HG02884 (cell line): ENCODE measurements at regions not wholly inside any gene's neighbourhood (a gene's known extent, or its start where the extent isn't known, plus 50 kb on each side); places are given as distances from the start of the nearest gene placed in this dataset.
"Not testable (repeated sequence)": the region's sequence is repeated elsewhere in the genome, so short reads cannot be mapped to it uniquely, and the experiment has no call there.

Source experiments
- ATAC-seq: cut with Tn5 transposase; IDR thresholded peaks from one replicate; pipeline ENCODE4 v1.9.1; 2021; ENCODE audit warnings: mild to moderate bottlenecking, moderate library complexity; ENCODE audit not compliant: unreplicated experiment

DNA sequence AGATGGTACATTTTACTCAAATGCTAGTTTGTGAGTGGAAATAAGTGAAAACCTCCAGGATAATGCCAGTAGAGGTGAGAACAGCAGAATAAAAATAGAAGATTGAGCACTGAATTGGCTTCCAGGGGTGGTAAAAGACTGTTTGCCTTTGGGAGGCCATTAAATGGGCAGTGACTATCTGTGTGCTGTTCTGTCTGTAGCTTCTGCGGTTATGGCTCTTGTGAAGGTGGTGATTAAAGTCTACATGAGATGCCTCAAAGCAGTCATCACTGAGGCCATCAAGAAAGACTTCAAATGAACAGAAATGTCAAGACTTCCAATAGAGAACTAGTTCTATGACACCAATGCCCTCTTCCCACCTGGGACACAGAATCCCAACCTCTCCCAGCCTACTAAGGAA, 108.8 kb downstream of the EFHB start:
- ATAC-seq, result no peak

DNA sequence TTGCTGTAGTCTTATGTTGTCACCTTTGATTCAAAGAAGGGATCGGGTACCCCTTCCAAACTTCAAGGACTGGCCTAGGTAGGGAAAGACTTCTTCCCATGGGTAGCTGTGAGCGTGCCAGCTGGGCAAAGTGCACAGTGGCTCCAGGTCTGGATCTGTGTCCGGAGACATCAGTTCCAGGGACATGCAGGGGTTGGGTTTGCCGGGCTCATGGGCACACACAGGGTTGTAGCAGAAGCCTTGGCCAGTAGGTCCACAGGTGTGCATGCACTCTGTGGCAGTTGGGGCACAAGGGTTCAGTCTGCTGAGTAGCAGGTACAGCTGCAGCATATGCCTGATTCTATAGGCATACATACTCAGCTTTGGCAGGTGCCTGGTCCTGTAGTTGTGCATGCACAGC, 111.2 kb downstream of the EFHB start:
- no peak for ATAC-seq

DNA sequence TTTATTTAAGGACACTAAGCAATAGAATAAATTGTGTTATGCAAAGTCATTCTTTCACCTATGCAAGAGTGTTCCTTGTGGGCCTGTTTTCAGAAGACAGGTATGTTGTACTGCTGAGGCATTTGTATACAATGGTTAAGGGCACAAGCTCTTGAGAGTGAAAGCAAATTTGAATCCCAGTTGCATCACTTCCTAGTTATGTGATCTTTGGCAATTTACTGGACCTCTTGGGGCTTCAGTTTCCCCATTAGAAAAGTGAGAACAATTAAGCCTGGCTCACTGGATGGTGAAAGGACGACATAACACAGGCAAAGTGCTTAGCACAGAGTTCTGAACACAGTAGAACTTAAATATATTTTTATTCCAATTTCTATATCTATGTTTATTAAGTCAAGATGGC, 117.4 kb downstream of the EFHB start:
- no peak for ATAC-seq

DNA sequence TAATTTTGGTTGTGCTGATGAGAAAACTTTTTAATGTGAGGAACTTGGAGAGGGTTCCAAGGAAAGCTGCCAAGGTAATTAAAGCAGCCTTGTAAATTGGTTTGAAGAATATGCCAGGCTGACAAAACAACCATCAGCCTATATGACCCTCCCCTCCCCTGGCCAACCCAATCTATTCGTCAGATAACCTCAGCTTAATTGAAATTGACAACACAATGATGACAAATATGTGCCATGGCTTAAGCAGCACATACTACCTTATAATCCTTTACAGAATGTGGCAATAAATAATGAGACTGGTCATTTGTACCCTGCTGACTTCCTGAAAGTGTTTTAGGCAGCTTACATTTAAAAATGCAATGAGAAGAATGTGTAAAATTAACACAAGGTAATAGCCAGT, 118.2 kb downstream of the EFHB start:
- no peak for ATAC-seq

DNA sequence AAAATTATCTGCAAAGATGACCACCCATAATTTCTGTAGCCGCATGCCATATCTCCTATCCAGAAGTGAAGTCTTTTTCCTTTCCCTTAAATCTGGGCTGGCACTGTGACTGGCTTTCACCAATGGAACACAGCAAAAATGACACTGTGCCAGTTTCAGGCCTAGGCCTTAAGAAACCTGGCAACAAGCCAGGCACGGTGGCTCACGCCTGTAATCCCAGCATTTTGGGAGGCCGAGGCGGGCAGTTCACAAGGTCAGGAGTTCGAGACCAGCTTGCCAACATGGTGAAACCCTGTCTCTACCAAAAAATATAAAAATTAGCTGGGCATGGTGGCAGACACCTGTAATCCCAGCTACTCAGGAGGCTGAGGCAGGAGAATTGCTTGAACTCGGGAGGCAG, 120.3 kb downstream of the EFHB start:
- ATAC-seq, result not testable (repeated sequence)

DNA sequence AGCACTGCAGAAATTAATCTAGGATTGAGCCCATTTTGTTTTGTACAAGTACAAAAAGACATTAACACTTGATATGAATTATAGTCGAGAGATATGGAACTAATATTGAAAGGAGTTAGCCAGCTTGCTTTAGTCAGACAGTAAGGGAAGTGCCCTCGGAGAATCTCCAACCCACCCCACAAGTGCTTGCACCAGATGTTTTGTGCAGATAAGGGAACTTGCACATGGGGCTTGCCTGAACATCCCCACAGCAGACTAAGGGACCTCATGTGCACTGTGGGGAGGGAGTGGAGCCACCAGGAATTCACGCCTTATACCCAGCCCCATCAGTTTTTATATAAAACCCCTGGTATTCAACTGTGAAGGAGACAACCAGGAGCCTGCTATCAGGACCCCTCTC, 122.3 kb downstream of the EFHB start:
- ATAC-seq, result no peak

DNA sequence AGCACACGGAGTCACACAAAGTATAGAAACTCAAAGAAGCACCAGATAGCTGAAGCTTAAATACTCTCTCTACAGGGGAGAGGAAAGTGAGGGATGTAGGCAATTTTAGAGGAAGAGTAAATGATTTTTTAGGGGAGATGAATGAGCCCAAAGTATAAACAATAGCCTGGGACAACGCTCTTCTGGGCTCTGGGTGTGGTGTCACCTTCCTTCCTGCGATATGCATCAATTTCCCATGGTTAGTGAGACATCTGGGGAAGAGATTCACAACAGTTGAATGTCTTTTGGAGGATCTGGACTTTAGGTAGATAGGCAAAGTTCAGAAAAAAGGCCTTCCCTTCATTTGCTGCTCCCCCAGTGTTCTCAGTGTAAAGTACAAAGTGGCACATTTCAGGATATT, 125.2 kb downstream of the EFHB start:
- ATAC-seq, result no peak

DNA sequence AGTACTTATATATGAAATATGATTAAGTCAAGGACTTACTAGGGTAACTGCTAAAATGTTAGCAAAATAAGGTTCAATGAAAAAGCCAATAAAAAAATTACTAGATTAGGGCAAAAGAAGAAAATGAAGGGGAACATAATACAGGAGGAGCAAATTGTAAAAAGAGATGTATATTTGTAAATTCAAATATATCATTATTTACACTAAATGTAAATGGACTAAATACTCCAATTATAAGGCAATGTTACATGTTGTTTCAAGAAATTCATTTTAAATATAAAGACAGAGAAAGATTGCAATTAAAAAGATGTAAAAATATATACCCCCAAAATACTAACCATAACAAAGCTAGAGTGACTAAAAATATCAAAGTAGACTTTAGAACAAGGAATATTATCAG, 134.1 kb downstream of the EFHB start:
- no peak for ATAC-seq

DNA sequence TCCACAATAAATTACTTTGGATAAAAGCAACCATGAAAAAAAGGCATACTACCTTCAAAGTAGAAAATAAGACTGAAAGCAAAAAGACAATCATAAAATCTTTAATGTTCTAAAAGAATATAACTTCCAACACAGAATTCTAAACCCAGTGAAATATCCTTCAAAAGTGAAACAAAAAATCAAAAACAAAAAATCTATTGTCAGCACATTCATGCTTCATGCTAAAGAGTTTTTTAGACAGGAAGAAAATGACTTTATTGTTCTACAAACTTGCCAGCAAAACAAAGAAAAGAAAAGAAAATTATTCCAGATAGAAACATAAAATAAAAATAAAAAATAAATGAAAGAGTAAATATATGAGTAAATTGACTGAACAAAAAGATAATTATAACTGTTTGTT, 134.9 kb downstream of the EFHB start:
- no peak for ATAC-seq

DNA sequence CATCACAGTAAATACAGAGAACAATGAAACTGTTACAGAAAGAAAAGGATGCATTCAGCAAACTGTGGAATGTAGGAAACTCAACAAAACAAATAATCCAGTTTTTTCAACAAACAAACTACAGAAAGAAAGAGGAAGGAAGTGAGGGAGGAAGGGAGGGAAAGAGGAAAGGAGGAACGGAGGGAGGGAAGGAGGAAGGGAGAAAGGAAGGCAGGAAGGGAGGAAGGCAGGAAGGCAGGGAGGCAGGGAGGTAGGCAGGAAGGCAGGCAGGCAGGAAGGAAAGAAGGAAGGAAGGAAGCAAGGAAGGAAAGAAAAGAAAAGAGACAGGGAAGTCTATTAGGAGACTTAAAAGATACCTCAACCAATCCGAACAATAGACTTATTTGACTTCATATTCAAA, 135.7 kb downstream of the EFHB start:
- no peak for ATAC-seq

DNA sequence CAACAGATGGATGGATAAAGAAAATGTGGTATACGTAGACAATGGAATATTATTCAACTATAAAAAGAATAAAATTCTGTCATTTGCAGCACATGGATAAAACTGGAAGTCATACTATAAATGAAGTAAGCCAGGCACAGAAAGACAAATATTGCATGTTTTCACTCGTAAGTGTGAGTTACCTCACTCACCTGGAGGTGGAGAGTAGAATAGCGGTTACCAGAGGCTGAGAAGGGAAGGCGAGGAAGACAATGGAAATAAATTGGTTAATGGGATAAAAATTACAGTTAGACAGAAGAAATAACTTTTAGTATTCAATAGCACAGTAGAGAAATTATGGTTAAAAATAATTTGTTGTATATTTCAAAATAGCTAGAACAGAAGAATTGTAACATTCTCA, 141.6 kb downstream of the EFHB start:
- no peak for ATAC-seq

DNA sequence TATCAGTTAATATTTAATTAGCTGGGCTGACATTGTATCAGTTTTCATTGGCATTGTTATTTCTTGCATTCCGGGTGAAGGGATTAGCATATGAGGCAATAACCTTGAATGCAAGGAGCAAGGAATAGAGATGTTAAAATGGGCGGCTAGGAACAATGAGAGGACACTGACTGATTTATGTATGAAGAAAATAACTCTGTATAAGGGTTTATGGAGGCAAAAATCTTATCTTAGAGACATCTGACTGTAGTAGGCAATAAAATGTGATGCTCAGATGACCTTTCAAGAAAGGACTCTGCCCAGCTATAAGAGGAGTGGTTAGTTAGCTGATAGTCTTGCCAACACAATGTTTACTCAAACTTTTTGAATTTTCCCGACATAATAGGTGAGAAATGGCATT, 158.3 kb downstream of the EFHB start:
- no peak for ATAC-seq

DNA sequence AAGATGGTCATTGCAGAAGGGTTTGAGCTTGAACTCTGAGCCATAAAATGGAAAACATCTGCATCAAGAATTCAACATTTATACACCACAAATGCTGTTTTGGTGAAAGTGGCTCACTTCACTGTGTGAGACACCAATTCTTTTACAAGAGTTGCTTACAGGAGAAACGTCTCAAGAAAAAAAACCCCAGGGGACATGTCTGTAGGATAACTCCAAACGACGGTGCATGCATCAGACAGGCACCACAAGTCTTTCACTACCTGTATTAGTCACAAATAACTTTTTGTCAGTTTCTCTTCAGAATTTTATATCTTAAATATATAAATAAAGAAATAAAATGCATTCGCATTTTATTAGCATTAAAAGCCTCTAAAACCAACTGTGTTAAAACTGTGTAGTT, 164.3 kb downstream of the EFHB start:
- ATAC-seq, result peak; percentile 64

DNA sequence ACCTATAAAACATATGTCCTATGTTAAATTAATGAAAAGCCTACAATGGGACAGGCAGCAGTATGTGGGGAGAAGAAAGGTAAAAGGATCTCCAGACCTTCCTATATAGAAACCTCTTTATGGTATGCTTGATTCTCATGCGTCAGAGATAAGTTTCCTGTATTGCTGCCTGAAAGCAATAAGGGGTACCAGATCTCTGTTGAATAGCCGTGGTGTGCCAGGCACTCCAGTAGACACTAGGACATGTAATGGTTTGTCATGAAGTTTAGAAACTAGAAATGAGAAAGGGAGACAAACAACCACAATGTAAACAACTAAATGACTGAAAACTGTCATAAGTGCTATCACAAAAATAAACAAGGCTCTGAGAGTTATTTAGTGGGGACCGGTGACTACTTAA, 168.1 kb downstream of the EFHB start:
- no peak for ATAC-seq

DNA sequence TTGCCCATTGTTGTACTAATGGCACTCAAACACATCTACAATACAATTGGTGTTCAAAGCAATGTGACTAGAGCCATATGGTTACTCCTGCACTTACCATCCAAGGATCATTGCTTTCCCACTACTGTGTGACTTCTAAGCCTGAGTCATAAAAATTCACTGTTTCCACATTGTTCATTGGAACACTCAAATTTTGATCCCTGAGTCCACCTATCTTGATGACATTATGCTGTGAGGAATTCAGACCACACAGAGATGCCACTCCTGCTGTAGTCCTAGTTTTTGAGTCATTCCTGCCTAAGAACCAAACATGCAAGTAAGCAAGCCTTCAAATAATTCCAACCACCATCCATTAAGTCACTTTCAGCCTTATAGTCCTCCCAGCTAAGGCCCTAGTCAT, 176.2 kb downstream of the EFHB start:
- ATAC-seq, result no peak

DNA sequence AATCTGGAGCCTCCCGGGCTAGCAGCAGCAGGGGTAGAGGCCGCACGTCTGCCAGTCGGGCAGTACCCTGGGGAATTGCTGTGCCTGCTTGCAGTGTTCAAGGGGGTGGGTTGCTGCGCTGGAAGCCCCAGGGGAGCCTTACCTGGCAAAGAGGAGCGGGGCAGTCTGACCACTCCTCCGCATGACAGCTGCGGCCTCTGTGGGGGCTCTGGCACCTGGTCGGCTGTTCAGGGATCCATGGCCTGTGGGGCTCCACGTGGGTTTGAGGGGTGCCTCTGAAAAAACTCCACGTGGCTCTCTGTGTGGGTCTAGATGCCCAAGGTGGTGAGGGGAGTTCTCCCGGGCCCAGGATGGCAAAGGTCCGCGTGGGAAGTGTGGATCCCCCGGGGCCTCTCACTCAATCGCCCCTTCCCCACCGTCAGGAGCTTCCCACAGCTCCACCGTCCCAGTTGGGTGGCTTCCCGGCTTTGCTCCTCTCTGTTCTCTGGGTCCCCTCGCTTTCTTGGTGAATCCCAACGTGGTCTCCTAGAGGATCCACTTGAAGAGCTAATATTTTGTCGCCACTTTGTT, 184.5 kb downstream of the EFHB start:
- ATAC-seq, result no peak

DNA sequence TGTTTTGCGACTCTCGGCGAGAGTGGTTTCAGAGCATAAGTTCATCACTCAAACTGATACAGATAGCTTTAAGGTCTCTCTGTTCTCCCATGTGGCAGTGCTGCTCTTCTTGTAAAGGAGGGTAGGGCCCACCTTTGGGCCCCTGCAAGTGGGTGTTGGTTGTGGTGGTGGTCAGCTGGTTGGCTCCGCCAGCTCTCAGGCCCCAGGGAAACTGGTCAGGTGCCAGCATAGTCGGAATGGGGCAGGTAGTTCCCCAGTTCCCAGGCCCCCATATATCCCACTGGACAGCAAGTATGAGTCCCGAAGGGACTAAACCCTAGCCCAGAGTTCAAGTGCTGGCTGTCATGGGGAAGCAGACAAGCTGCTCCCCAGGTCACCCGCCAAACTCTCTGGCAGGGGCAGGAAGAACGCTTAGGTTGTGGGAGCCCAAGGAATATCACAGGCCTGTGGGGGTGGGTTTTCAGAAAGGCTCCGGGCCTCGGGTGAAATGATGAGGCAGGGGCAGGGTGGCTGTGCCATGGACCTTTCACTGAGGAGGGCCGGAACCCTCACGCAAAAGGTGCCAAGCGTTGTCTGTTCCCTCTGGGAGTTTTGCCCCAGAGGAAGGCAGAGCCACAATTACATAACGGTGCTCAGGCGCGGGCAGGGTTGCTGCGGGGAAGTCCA, 185.1 kb downstream of the EFHB start:
- no peak for ATAC-seq

DNA sequence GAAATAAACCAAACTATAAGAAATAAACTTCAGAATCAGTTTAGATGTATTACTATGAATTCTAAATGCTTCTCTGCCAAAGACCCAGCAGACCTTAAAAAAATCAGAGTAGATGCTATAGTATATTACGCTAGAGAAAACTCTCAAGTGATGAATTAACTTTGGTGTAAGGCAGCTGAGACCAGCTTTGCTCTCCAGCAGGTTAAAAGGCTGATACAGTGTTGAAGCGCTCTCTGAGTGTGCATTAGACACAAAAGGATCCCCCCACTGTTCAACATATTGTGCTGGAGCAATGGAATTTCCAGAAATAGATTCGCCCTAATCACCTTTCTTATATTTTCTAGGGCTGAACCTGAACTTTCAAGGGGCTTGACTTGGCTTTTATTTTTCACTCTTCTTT, 190.0 kb downstream of the EFHB start:
- ATAC-seq, result no peak

DNA sequence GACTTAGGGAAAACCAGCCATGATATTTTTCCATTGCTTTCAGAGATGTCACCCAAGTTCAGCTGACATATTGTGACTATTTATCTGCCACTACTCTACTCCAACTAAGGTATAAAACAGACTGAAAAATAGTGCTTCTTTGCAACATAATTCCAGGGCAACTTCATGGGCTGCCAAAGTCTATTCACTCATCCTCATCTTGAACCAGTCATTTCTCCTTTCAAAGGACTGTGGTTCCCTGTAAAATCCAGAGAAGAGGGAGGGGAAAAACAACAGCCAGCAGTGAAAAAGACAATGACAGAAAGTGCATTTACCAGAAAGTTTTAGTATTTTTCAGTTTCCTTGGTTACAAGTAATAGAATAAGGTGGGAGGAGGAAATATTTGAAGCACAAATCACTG, 191.1 kb downstream of the EFHB start:
- no peak for ATAC-seq

DNA sequence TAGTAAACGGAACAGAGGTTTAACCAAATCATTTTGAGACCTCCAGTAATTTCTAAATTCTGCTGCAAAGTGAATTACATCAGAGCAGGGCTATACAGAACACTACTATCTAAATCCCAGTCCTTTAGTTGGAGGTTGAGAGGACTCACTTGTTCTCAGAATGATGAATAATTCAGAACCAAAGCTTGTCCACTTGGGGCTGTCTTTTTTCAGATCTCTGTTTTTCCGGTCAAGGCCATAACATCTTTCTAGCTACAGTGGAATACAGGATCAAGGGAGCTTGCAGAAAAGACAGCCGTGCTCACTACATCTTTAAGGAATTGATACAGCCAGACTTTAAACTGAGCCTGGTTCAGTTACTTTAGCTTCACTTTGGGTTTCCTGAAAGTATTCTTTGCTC, 194.5 kb downstream of the EFHB start:
- no peak for ATAC-seq

DNA sequence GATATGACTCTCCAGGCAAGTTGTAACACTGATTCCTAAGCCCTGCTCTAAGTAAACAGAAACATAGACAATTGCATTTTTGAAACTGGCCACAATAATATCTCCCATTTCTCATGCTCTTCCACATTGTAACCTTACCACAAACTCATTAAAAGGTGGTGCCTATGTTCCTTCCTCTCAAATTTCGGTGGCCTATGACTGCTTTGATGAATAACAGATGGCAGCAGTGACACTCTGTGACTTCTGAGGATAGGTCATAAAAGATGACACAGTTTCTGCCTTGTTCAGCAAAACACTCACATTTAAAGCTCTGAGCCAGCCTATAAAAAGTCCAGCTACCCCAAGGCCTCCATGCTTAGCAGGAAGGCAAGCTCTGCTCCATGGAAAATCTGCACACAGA, 195.2 kb downstream of the EFHB start:
- ATAC-seq, result no peak

DNA sequence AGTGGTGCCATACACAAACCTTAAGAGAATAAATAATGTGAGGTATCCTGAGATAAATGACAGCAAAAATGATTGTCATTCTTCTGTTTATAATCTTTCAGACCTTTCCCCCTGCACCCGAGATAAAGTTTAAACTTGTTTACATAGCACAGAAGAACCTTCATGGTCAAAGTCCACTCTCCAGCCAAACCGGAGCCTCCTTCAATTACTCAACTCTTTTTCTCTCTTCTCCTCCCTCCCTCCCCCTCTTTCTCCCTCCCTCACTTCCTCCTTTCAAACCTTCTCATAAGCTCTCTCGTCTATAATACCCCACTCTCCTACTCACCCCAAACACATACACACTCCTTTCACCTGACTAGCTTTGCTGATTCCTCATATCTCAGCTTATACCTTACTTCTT, 198.9 kb downstream of the EFHB start:
- ATAC-seq, result no peak

DNA sequence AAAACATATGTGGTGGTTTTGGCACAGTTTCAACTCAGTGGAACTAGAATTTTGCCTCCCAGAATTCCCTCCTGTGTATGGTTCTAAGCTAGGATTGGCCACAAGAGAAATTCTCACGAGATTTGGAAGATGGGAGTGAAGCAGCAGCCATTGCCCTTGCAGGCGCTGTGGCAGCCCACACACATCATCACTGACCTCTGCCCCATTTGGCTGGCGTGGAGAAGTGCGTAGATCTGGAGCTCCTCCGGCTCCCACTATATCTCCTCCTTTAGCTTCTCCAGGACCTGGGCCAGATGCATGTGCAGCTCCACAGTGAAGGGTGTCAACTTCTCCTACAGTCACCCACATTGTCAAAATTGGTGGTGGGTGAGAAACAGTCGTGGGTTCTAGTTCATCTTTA, 199.6 kb downstream of the EFHB start:
- no peak for ATAC-seq
